Amygdala (tissue), 56 donors: ENCODE measurements at regions not wholly inside any gene's neighbourhood (a gene's known extent, or its start where the extent isn't known, plus 50 kb on each side); places are given as distances from the start of the nearest gene placed in this dataset.

Experiments used
- DNase-seq, 56 donors: peaks; one replicate each; lab custom pipeline; 2025; lab: John Stamatoyannopoulos, UW

DNA sequence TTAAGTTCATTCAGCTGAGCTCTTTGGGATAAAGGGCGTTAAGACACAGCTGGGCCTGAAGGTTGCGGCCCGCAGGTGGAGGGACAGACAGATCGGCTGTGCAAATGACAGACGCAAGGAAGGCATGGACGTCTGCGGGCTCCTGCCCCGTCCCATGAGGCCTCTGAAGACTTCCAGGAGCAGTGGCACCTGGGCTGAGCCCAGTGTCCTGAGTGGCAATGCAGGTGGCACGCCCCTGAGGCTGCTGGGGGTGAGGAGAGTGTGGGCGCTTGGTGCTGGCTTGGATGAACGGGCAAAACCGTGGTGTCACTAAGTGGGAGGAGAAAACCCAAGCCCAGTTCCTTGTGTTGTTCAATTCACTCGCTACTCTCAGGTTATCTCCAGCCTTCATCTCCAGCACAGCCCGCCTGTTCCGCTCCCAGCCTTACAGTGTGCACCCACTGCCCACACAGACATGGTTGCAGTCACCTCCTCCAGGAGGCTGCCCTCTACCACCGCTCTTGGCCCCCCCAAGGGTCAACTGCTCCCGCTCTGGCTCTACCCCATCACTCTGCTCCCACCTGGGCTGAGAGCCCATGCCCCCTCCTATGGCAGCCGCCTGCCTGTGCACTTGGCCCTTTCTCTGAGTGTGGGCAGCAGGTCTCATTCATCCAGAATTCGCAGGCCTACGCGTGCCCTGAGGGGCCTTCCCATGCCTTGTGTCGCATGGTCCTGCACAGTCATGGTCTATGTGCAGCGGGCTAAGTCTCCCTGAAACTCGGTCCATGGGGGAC is 50.3 kb downstream of the PTGR3 start:
- no peak for DNase-seq

DNA sequence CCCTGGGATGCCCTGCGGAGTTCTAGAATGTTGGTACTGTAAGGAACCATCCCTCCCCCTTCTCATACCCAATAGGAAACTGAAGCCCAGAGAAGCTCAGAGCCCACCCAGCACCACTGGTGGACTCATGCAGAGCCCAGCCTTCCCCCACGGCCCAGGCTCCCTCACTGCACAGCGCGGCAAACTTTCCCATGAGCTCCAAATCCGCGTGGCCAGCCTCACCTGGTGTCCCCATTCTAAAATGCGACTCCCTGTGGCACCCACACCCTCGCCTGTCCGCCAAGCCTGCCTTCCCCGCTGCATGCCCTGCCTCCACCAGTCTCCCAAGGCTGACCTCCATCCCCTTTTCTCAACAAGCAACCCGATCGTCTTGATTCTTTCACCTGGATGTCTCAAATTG is 51.1 kb downstream of the PTGR3 start:
- no peak for DNase-seq

DNA sequence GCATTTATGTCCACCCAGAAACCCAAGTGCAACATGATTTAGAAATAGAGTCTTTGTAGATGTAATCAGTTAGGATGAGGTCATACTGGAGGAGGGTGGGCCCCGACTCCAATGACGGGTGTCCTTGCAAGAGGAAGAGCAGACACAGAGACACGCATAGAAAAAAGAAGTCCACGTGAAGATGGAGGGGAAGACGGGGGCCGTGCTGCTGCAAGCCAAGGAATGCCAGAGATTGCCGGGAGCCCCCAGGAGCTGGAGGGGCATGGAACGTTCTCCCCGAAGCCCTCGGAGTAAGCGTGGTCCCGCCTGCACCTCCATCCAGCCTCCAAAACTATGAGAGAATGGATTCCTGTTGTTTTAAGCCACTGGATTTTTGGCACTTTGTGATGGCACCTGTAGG is 51.6 kb downstream of the PTGR3 start:
- no peak for DNase-seq

DNA sequence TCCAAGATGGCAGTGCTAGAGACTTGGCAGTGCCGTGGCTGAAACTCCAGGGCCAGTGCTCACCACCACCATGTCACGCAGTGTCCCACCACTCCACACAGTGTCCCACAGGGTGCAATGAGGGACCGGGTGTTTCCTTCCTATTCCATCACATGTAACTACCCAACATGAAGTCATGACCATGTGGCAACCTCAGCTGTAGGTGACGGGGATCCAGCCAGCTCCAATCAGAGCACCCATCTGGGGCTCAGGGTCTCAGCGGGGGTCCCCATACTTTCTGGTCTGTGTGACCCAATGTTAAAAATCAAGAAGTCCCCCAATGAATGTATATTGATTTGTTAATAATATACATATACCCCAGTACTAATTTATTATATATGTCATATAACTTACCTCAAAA is 52.1 kb downstream of the PTGR3 start:
- DNase-seq: no peak

DNA sequence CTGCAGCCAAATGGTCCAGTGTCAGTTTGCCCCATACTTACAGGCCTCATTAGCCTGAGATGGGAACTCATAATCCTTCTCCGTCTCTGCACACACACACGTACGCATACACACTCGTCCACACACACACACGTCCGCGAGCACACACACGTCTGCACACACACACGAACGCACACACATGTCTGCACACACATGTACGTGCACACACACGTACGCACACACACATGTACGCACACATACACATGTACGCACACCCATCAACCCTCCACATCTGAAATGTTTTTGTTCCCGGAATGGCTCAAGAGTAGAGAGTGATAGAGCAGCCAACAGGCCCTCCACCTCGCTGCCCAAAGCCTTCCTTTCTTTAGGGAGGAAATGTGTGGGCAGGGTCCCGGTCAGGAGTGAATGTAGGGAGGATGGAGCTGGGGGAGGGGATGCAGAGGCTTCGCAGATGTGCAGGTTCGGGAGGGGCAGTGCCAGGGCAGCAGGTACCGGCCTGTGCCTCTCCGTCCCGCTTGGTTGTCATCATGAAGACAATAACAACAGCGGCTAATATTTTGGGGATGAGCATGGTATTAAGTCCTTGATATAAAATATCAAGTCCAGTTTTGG is 52.7 kb downstream of the PTGR3 start:
- DNase-seq: no peak

DNA sequence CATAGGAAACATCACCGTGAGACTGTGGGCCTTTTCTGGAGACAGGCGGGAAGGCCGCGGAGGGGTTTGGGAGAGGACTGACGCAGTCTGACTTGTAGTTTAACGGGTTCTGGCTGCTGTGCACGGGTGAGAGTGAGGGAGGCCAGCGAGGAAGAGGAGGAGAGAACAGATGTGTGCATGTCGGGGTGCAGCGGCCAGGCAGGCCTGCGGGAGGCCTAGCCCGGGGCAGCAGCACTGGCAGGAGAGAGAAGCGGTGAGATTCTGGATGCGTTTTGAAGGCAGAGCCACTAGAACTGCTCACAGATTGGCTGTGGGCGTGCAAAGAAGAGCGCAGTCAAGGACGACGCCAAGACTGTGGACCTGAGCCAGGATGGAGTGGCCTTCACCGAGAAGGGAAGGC is 53.9 kb downstream of the PTGR3 start:
- DNase-seq: no peak

DNA sequence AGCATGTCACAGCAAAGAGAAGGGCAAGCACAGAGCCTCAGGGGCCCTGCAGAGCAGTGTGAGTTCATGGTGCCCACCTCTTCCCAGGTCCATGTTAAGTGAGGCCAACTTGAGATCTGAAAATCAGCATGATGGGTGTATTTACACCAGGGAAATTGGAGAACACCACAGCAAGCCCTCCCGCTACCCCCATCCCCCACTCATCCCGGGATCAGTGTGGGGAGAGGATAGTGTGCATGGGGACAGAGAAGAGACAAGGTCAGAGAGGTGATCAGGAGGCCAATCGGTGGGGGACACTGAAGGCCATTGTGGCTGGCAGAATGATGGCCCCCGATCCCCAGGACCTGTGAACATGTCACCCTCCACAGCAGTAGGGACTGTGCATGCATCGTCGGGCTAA is 54.7 kb downstream of the PTGR3 start:
- DNase-seq: no peak

DNA sequence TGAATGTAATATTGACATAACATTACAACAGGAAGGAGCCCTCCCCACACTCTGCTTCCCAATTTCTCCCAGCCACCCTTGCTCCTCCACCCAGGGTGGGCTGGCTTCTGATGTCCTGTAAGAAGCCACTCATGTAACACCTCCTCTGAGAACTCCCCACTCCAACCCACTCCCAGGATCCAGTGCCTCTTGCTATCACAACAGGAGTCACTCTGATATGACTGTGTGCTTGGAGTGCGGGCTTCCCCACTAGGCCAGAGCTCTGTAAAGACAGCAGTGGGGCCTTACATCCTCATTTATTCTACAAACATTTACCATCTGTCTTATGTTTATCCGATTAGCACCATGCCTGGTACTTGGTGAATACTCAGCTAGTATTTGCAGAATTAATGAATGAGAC is 65.1 kb downstream of the PTGR3 start:
- no peak for DNase-seq

DNA sequence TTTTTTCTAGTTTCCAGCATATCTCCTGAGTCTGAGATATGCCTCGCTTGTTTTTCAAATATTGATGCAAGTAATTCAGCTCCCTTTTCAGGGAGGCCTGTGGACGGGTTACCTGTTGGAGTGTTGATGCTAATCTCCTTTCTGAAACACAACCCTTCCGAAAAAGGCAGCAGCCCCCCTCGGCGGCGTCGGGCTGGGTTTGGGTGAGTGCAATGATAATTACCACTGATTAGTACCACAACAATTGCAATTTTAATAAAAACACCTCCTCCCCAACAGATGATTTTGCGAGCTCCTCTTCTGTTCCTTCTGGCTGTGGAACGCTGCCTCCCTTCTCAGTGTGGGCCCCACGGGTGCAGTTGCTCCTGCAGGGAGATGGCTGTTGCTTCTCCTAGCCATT is 66.3 kb downstream of the PTGR3 start:
- DNase-seq: no peak

DNA sequence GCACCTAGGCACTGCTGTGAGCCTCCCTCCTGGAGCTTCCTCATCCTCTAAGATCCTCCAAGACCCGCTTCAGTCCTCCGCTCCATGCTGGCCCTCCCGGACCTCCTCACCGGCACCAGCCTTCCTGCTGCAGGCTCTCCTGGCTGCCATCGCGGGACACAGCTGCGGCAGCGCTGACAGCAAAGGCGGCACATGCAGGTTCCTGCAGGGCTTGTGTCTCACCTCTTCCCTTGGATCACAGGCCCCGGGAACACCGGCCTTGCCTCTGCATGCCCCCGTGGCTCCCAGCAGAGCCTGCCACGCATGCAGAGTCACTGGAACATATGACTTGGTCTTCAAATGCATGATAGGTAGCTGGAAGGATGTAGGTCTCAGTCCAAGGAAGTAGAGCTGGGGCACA is 67.2 kb downstream of the PTGR3 start:
- no peak for DNase-seq

DNA sequence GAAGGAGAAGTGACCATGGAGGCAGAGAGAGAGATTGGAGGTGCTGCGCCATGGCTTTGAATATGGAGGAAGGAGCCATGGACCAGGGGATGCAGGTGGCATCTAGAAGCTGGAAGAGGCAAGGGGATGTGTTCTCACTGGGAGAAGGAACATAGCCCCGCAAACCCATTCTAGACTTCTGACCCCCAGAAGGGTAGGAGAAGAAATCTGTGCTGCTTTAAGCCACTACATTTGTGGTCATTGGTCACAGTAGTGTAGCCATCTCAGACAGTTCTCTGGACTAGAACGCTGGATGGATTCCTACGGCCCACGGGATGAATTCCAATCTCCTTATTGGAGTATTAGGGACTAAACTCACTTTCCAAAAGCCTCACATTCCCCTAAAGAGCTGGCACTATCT is 67.8 kb downstream of the PTGR3 start:
- DNase-seq: no peak

DNA sequence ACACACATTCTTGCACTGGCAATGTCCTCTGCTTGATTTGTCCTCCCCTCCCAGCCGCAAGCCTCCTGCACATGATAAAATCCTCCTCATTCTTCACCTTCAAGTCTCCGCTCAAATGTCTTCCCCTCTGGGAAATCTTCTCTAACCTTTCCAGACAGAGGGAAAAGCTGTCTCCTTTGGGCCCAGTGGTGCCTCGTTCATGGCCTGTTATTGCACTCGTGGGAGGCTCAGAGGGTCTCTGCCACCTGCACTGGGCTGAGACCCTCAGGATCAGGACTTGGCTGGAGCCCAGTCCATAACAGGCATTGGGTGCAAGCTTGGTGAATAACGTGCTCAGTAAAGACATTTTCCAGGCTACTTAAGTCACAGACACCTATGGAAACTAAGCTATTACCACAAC is 68.6 kb downstream of the PTGR3 start:
- no peak for DNase-seq

DNA sequence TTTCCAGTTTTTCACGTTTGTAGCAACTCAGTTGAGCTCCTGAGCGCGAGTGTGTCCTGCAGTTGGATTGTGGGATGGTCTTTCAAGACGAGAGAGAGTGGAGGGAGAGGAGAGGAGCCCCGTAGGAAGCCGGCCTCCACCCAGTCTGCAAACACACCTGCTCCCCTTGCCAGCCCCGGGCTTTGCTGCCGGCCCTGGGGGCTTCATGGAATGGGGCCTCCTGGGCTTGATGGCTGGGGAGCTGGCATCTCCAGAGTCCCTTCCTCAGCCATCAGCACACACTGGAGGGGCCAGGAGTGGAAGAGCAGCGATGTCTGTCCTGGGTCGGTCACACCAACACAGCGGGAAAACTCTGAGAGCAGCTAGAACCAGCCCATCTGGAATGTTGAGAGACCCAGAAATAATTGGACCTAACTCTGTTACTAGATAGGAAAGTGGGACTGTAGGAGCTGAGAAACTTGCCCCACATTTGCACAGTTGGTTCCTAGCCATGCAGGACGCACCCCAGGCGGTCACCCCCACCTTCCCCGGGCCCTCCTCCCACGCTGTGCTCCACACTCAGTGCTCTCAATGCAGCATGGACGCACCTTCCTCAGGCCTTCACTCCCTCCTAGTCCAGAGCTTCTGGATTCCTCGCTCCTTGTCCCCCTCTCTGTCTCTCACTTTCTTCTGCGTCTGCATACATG is 69.6 kb downstream of the PTGR3 start:
- no peak for DNase-seq

DNA sequence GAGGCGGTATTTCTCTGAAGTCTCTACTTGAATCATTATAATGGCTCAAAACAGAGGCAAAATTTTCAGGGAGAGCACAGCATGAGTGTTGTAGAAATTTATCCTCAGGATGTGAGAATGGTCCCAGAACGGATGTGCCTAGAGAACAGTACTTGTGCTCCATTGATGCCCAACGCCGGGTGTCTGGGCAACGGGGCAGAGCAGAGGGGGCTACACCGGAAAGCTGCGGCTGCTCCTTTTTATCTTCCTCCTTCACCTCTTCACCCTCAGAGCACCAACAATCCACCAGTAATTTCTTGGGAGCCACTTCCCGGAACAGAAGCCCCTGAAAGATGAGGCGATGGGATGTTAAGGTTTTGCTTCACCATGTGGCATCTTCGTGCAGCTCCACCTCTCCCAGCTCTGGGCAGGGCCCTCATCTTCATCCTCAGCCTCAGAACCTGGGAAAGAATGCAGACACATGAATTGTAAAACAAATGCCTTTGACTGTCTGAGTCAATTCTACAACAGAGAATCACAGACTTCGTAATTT is 71.5 kb downstream of the PTGR3 start:
- DNase-seq: no peak

DNA sequence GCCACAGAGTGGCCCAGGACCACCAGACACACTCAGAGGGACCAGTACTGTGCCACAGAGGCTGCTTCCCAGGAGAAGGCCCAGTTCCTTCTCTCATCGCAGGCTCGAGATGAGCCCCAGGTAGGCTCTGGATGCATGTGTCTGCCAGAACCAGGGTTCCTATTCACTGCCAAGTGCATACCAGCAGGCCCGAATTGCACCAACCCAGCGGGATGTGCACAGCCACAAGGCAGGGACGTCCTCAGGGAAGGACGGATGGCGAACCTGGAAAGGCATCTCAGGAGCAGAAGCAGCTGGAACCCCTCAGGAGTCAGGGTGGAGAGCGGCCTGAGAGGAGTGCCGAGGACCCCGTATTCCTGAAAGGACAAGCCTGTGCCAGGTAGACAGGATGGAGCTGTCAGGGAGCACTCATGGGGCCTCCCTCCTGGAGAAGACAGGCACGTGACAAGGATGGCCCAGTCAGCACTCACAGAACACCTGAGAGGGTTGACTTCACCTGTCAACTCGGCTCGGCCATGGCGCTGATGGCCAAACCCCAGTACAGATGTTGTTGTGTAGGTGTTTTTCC is 73.7 kb downstream of the PTGR3 start:
- DNase-seq: no peak

DNA sequence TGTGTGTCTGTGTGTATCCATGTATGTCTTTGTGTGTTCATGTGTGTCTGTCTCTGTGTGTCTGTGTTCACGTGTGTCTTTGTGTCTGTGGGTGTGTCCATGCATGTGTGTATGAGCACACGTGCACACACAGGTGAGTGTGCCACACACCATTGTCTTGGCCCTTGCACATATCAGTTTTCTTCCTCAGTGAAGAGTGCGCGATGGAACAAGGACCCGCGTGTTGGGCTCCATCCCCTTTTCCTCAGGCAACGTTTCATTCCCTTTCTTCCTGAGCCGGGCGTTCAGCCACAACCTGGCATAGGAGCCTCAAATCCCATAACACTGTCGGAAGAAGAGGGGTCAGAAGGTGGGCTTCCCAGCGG is 74.3 kb downstream of the PTGR3 start:
- no peak for DNase-seq

DNA sequence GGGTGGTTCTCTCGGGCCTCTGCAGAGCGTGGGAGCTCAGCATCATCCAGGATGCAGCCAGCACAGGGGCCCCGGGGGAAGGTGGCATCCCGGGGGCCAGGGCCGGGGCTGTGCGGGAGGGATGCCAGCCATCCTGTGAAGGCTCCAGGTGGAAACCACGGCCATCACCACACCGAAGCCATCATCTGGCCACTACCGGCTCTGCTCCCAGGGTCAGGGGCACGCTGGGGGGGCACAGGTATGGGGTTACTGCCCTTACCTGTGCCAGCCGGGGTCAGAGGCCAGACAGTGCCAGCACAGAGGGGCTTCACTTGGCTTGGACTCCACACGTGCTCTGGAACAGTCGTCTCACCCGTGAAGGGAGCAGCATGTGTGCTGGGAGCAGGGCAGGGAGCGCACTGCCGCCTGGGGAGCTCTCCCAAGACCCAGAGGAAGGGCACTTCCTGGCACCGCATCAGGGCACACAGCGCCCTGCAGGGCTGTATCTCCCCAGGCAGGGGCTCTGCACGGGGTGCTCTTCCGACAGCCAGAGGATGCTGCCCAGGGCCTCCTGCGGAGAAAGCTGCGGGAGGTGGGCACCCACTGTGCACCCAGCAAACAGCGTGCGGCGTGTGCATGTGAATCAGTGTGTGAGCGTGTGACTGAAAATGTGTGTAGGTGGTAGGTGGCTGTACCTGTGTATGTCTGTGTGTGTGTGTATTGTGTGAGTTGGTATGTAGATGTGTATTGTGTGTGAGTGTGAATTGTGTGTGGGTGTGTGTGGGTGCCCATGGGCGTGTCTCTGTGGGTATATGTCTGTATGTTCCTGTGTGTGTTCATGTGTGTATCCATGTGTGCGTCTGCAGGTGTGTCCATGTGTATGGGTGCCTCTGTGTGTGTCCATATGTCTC is 75.0 kb downstream of the PTGR3 start:
- DNase-seq: no peak

DNA sequence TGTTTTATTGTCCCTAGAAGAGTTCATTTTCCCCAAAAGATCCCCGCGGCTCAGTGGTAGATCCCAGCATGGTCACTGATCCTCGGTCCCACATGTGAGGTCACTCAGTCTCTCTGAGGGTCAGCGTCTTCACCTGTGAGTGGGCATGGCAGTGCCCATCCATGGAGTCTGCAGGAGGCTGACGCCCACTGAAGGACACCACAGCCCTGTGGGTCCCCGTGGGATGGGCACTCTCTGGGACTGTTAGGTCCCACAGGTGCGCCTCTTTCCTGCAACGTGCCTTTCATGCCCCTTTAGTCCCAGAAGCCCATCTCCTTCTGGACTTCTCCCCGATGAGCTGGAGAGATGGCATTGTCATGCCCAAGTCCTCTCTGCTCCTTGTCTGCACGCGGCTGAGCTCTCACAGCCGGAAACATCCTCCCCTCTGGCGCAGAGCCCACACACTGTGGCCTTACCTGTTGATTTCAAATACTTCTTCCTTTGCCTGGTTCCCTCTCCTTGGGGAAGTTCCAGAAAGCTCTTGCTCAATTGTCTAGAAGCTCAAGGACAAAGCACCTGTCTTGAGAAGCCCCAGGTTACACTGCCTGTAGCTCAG is 75.9 kb downstream of the PTGR3 start:
- DNase-seq: no peak

DNA sequence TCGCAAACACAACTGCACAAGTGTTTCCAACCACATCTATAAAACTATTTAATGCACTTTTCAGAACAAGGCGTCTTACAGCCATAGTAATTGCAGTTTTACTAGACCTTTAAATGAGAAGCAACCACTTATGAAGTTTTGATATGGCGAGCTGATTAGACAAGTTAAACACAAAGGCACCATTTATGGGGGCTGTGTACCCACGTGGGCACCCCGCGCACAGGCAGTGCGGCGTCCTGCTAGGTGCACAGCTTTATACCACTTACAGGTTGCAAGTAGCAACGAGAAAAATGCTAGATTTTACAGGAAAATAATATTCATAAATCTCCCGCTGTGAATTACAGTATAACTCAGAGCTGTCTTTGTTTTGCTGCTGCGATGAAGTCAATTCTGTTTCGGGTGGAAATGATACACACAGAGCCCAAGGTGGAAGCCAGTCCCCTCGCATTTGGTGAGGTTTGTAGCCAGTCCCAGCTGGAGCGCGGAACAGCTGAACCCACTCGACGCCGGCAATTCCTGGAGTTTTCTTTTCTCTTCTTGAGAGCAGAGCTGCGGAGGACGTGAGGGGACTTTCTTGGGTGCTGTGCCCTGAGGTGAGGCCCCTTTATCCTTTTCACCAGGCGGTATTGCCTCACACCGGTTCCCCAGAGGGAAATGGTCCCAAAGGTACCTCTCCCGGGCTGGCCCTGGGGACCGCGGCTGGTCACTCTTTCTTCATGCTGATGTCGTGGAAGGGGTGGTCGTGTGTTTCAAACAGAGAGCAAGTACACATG is 76.7 kb downstream of the PTGR3 start:
- DNase-seq: no peak
